Stimulated activated CD8-positive, alpha-beta memory T cell treated with anti-CD3 and anti-CD28 coated beads, Interleukin-15, amount 100 ng/mL, for 1 hour (primary cell): ENCODE measurements at regions not wholly inside any gene's neighbourhood (a gene's known extent, or its start where the extent isn't known, plus 50 kb on each side); places are given as distances from the start of the nearest gene placed in this dataset.
"Not testable (repeated sequence)": the region's sequence is repeated elsewhere in the genome, so short reads cannot be mapped to it uniquely, and the experiment has no call there.

Source experiments
- DNase-seq: peaks from one replicate; pipeline ENCODE4 v3.0.0-alpha.2; 2020; ENCODE audit warnings: low read depth

- no peak for DNase-seq
These were observed 251.6 kb upstream of the FOXF1 start for GRCh38 chr16:86258713-86259112.

GRCh38 chr16:86259499-86259898, 250.8 kb upstream of the FOXF1 start:
- no peak for DNase-seq

- DNase-seq = no peak
These were observed 248.9 kb upstream of the FOXF1 start for GRCh38 chr16:86261379-86261778.

GRCh38 chr16:86267657-86268056, 242.7 kb upstream of the FOXF1 start:
- not testable (repeated sequence) for DNase-seq

- DNase-seq = no peak
These were observed 239.6 kb upstream of the FOXF1 start for GRCh38 chr16:86270696-86271095.

- DNase-seq = no peak
These were observed 237.6 kb upstream of the FOXF1 start for GRCh38 chr16:86272744-86273143.

GRCh38 chr16:86277221-86277620, 233.1 kb upstream of the FOXF1 start:
- DNase-seq = no peak

GRCh38 chr16:86277859-86278258, 232.5 kb upstream of the FOXF1 start:
- DNase-seq = not testable (repeated sequence)

- no peak for DNase-seq
These were observed 228.9 kb upstream of the FOXF1 start for GRCh38 chr16:86281421-86281820.

- no peak for DNase-seq
These were observed 226.4 kb upstream of the FOXF1 start for GRCh38 chr16:86283944-86284343.

- DNase-seq = no peak
These were observed 224.9 kb upstream of the FOXF1 start for GRCh38 chr16:86285421-86285820.

- DNase-seq = no peak
These were observed 224.1 kb upstream of the FOXF1 start for GRCh38 chr16:86285938-86286921.

GRCh38 chr16:86286991-86287663, 223.2 kb upstream of the FOXF1 start:
- DNase-seq = no peak

GRCh38 chr16:86287664-86288201, 222.6 kb upstream of the FOXF1 start:
- no peak for DNase-seq

- DNase-seq = no peak
These were observed 221.5 kb upstream of the FOXF1 start for GRCh38 chr16:86288716-86289294.

- no peak for DNase-seq
These were observed 221.0 kb upstream of the FOXF1 start for GRCh38 chr16:86289304-86289703.

- no peak for DNase-seq
These were observed 220.4 kb upstream of the FOXF1 start for GRCh38 chr16:86289907-86290306.

- no peak for DNase-seq
These were observed 218.8 kb upstream of the FOXF1 start for GRCh38 chr16:86291491-86291890.

GRCh38 chr16:86292171-86292775, 218.1 kb upstream of the FOXF1 start:
- DNase-seq = no peak

GRCh38 chr16:86292942-86293341, 217.4 kb upstream of the FOXF1 start:
- no peak for DNase-seq

- DNase-seq = no peak
These were observed 216.4 kb upstream of the FOXF1 start for GRCh38 chr16:86293906-86294305.

- no peak for DNase-seq
These were observed 215.7 kb upstream of the FOXF1 start for GRCh38 chr16:86294535-86295196.
